ENCODE measurements at regions not wholly inside any gene's neighbourhood (a gene's known extent, or its start where the extent isn't known, plus 50 kb on each side); places are given as distances from the start of the nearest gene placed in this dataset.

DNA sequence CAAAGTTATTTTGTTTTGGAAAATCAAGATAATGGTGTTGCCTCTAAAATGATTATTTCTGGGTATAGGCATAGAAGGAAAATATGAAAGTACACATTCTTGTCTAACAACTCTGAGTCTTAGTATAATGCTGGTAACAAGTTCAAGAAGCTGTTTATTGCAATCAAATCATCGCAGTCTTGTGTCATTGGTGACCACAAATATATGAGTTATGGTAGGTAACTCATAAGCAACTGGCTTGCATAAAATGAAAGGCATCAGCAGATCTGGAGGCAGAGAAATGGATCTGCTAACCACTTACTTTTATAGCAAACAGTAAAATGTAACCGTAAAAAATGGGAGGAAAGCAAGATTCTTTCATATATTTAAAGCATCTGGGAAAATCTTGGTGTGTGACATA lies 156.2 kb upstream of the TCF4 start:
- Histone ChIP-seq H3K27ac (ENCODE audit: low read depth, low read length, poor library complexity, severe bottlenecking) (no peak overlapping the region), H3K9me2 (ENCODE audit: low read depth, low read length) (no peaks in the 10 kb centered on the region), H3K4me2 (ENCODE audit: low read length) (no peak overlapping the region), H3K79me2 (ENCODE audit: insufficient read depth, low read length) (no peaks in the 10 kb centered on the region), H3F3A (ENCODE audit: insufficient read depth, low read length) (no peaks in the 10 kb centered on the region), H3K4me3 (ENCODE audit: low read depth, low read length, poor library complexity, severe bottlenecking) (no peak overlapping the region), H3K9me3 (ENCODE audit: low read length) (no peaks in the 10 kb centered on the region), H2AFZ (ENCODE audit: low read length) (no peak overlapping the region), H3K9ac (ENCODE audit: low read length) (no peak overlapping the region), H3K4me1 (ENCODE audit: insufficient read depth, low read length, severe bottlenecking) (no peaks in the 10 kb centered on the region), H3K27me3 (ENCODE audit: insufficient read depth, low read length) (no peaks in the 10 kb centered on the region), H3K36me3 (ENCODE audit: insufficient read depth, low read length) (no peaks in the 10 kb centered on the region), H4K20me1 (ENCODE audit: insufficient read depth, low read length) (no peaks in the 10 kb centered on the region)
- TF ChIP-seq, protein P1, sequence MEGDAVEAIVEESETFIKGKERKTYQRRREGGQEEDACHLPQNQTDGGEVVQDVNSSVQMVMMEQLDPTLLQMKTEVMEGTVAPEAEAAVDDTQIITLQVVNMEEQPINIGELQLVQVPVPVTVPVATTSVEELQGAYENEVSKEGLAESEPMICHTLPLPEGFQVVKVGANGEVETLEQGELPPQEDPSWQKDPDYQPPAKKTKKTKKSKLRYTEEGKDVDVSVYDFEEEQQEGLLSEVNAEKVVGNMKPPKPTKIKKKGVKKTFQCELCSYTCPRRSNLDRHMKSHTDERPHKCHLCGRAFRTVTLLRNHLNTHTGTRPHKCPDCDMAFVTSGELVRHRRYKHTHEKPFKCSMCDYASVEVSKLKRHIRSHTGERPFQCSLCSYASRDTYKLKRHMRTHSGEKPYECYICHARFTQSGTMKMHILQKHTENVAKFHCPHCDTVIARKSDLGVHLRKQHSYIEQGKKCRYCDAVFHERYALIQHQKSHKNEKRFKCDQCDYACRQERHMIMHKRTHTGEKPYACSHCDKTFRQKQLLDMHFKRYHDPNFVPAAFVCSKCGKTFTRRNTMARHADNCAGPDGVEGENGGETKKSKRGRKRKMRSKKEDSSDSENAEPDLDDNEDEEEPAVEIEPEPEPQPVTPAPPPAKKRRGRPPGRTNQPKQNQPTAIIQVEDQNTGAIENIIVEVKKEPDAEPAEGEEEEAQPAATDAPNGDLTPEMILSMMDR (IDR thresholded peaks at IDR 0.05; ENCODE audit: low read length): no peak
- TF ChIP-seq EZH2 (IDR thresholded peaks at IDR 0.05; ENCODE audit: borderline replicate concordance, low read length): no peak

DNA sequence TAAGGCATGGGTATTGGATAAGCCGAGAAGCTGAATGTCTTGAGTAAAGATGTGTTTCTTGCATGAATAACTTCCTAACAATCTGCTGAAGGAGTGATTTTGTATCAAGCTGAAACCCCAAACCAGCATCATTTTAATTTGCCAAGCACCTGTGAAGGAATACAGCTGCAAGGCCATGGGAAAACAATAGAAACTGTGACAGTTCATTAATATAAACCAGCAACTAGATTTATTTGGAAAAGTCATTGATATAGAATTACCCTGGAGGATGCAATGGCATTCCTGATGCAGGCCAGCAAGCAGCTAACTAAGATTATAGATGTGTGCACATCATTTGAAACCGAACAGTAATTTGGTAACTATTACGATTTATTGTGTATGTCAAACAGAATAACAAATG lies 155.7 kb upstream of the TCF4 start:
- no peak overlapping the region for H2AFZ ChIP-seq (ENCODE audit: low read length)
- no peaks in the 10 kb centered on the region for H3F3A ChIP-seq (ENCODE audit: insufficient read depth, low read length)
- H3K4me2 ChIP-seq (ENCODE audit: low read length): no peak overlapping the region
- H3K27ac ChIP-seq (ENCODE audit: low read depth, low read length, poor library complexity, severe bottlenecking): no peak overlapping the region
- no peaks in the 10 kb centered on the region for H3K79me2 ChIP-seq (ENCODE audit: insufficient read depth, low read length)
- no peak overlapping the region for H3K9ac ChIP-seq (ENCODE audit: low read length)
- no peaks in the 10 kb centered on the region for H3K27me3 ChIP-seq (ENCODE audit: insufficient read depth, low read length)
- no peak overlapping the region for H3K4me3 ChIP-seq (ENCODE audit: low read depth, low read length, poor library complexity, severe bottlenecking)
- no peaks in the 10 kb centered on the region for H3K36me3 ChIP-seq (ENCODE audit: insufficient read depth, low read length)
- H3K9me2 ChIP-seq (ENCODE audit: low read depth, low read length): no peaks in the 10 kb centered on the region
- no peaks in the 10 kb centered on the region for H4K20me1 ChIP-seq (ENCODE audit: insufficient read depth, low read length)
- H3K9me3 ChIP-seq (ENCODE audit: low read length): no peaks in the 10 kb centered on the region
- H3K4me1 ChIP-seq (ENCODE audit: insufficient read depth, low read length, severe bottlenecking): no peaks in the 10 kb centered on the region
- TF ChIP-seq EZH2 (IDR thresholded peaks at IDR 0.05; ENCODE audit: borderline replicate concordance, low read length): no peak

DNA sequence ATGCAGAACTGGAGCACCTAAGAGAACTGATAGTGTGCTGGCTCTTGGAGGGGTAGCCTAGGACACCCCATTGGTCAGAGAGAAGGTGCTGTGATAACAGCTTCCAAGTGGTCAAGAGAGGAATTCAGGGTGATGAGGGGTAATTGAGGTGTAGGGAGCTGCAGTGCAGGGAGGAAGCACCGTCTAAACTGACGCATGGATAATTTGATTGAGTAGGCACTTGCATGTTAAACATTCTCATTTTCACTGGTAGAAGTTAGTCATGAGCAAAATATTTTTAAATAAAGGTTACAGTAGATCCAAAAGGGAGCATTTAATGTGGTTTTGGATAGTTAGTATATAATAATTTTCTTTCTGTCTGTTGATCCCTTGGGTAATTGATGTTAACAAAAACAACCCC lies 155.1 kb upstream of the TCF4 start:
- Histone ChIP-seq H3K79me2 (ENCODE audit: insufficient read depth, low read length) (no peaks in the 10 kb centered on the region), H3K4me1 (ENCODE audit: insufficient read depth, low read length, severe bottlenecking) (no peaks in the 10 kb centered on the region), H2AFZ (ENCODE audit: low read length) (no peak overlapping the region), H3K36me3 (ENCODE audit: insufficient read depth, low read length) (no peaks in the 10 kb centered on the region), H4K20me1 (ENCODE audit: insufficient read depth, low read length) (no peaks in the 10 kb centered on the region), H3K4me2 (ENCODE audit: low read length) (no peak overlapping the region), H3K9me2 (ENCODE audit: low read depth, low read length) (no peaks in the 10 kb centered on the region), H3K4me3 (ENCODE audit: low read depth, low read length, poor library complexity, severe bottlenecking) (no peak overlapping the region), H3K9ac (ENCODE audit: low read length) (no peak overlapping the region), H3K27ac (ENCODE audit: low read depth, low read length, poor library complexity, severe bottlenecking) (no peak overlapping the region), H3K27me3 (ENCODE audit: insufficient read depth, low read length) (no peaks in the 10 kb centered on the region), H3K9me3 (ENCODE audit: low read length) (no peaks in the 10 kb centered on the region), H3F3A (ENCODE audit: insufficient read depth, low read length) (no peaks in the 10 kb centered on the region)
- no peak for TF ChIP-seq EZH2 (IDR thresholded peaks at IDR 0.05; ENCODE audit: borderline replicate concordance, low read length)
- TF ChIP-seq, protein P1 (IDR thresholded peaks at IDR 0.05; ENCODE audit: low read length): no peak

DNA sequence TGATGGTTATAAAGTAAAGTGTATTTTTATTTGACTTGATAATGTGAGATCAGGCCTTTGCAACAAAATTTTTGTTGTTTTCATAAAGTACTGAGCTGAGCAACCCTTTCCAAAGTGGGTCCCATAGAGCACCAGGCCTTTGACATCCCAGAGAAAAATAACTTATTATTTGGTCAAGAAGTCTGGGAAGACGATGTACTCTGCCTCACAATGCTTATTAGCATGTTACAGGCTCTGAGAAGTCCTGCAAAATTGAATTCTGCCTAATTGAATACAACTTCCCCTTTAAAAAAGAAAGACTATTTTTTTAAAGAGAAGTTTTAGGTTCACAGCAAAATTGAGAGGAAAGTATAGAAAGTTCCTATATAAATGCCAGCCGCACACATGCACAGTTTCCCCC lies 151.5 kb upstream of the TCF4 start:
- no peaks in the 10 kb centered on the region for H3F3A ChIP-seq (ENCODE audit: insufficient read depth, low read length)
- H3K4me2 ChIP-seq (ENCODE audit: low read length): no peak overlapping the region
- H3K79me2 ChIP-seq (ENCODE audit: insufficient read depth, low read length): no peaks in the 10 kb centered on the region
- H3K9me2 ChIP-seq (ENCODE audit: low read depth, low read length): no peaks in the 10 kb centered on the region
- H4K20me1 ChIP-seq (ENCODE audit: insufficient read depth, low read length): no peaks in the 10 kb centered on the region
- TF ChIP-seq, protein P1 (IDR thresholded peaks at IDR 0.05; ENCODE audit: low read length): no peak
- no peak for TF ChIP-seq EZH2 (IDR thresholded peaks at IDR 0.05; ENCODE audit: borderline replicate concordance, low read length)
- no peaks in the 10 kb centered on the region for H3K36me3 ChIP-seq (ENCODE audit: insufficient read depth, low read length)
- H3K4me1 ChIP-seq (ENCODE audit: insufficient read depth, low read length, severe bottlenecking): no peaks in the 10 kb centered on the region
- no peak overlapping the region for H3K27ac ChIP-seq (ENCODE audit: low read depth, low read length, poor library complexity, severe bottlenecking)
- no peaks in the 10 kb centered on the region for H3K27me3 ChIP-seq (ENCODE audit: insufficient read depth, low read length)
- no peak overlapping the region for H3K4me3 ChIP-seq (ENCODE audit: low read depth, low read length, poor library complexity, severe bottlenecking)
- no peaks in the 10 kb centered on the region for H3K9me3 ChIP-seq (ENCODE audit: low read length)
- no peak overlapping the region for H3K9ac ChIP-seq (ENCODE audit: low read length)
- H2AFZ ChIP-seq (ENCODE audit: low read length): no peak overlapping the region

All from OCI-LY1 (cell line).